GM18511 (cell line): ENCODE measurements at regions not wholly inside any gene's neighbourhood (a gene's known extent, or its start where the extent isn't known, plus 50 kb on each side); places are given as distances from the start of the nearest gene placed in this dataset.
"Not testable (repeated sequence)": the region's sequence is repeated elsewhere in the genome, so short reads cannot be mapped to it uniquely, and the experiment has no call there.

Experiments
- ATAC-seq: cut with Tn5 transposase; IDR thresholded peaks from one replicate; pipeline ENCODE4 v1.9.1; 2021; ENCODE audit warnings: mild to moderate bottlenecking, moderate library complexity; ENCODE audit not compliant: unreplicated experiment

- ATAC-seq, result no peak
Measured at GRCh38 chr10:109426987-109427386, 496.3 kb downstream of the XPNPEP1 start.

- no peak for ATAC-seq
Measured at GRCh38 chr10:109418795-109419194, 504.5 kb downstream of the XPNPEP1 start.

GRCh38 chr10:109417803-109418202, 505.5 kb downstream of the XPNPEP1 start:
- no peak for ATAC-seq

GRCh38 chr10:109412353-109412752, 511.0 kb downstream of the XPNPEP1 start:
- no peak for ATAC-seq

GRCh38 chr10:109411917-109412316, 511.4 kb downstream of the XPNPEP1 start:
- no peak for ATAC-seq

DNA sequence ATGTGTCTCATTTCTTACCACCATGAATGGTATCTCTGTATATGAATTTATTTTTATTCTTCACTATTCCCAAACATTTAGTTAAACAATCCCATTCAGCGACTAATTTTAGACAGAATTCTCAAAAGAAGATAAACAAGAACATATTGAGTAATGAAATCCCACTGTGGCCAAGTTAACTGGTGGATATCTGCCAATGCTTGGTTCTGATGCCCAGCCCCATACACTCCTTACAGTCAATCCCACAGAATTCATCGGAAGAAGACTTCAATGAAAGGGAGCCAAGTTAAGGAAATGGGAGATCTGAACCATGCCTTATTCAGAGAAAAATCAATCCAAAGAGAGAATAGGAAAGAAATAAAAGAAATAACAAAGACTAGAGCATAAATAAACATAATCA, 518.0 kb downstream of the XPNPEP1 start:
- no peak for ATAC-seq

- ATAC-seq, result no peak
Measured at GRCh38 chr10:109403551-109403950, 519.8 kb downstream of the XPNPEP1 start.

- no peak for ATAC-seq
Measured at GRCh38 chr10:109393425-109393824, 529.9 kb downstream of the XPNPEP1 start.

DNA sequence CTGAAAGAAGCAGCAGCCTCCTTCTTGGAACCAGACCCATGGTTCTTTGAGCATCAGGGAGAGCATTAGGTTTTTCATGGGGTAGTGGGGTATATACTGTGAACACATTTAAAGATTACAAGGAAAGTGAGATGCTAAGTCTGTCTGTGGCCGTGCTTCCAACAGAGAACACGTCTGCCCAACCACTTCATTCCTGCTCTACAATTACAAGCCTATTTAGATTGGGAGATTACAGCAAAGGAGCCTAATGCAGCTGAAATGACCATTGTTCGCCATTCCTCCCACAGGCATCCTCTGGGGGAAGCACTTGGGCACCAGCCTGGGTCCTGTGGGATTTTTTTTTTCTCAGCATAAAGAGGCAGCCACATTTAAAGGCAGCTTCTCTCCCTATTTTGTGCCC, 536.4 kb downstream of the XPNPEP1 start:
- no peak for ATAC-seq

DNA sequence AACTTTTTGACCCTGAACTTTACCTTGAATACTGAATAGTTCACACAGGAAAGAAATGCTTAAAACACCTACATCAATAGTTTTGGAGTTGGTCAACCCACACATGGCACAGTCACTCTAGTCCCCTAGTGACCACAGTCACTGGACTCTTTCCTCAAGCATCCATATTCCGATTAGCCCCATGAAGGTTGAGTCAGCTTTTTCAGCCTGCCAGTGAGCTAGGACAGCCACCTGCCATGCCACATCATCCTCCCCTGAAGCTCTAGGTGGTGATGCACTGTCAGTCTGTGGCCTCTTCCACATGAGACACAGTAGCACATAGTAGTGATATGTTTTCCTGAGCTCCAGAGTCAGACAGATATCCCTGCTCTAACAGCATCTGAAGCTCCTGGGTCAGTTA, 537.2 kb downstream of the XPNPEP1 start:
- no peak for ATAC-seq

GRCh38 chr10:109379186-109379585, 544.1 kb downstream of the XPNPEP1 start:
- ATAC-seq, result no peak

DNA sequence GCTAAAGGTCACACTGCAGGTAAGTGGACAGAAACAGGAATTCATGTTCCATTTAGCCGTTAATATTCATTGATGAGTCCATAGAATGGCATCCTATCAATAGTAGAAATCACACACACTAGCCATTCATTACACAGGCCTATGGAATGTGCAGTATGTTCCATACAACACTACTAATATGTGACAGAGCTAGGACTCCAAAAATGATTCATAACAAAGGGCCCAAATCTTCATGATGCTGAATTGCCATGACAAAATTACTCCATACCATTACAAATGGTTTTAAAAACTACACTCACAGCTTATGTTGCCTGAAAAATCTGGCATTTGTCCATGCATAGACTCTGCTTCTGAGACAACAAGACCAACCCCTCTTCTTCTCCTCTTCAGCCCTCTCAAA, 549.1 kb downstream of the XPNPEP1 start:
- no peak for ATAC-seq

- ATAC-seq, result no peak
Measured at GRCh38 chr10:109359316-109359715, 564.0 kb downstream of the XPNPEP1 start.

GRCh38 chr10:109358325-109358724, 565.0 kb downstream of the XPNPEP1 start:
- ATAC-seq, result no peak

GRCh38 chr10:109348324-109348723, 575.0 kb downstream of the XPNPEP1 start:
- no peak for ATAC-seq

- no peak for ATAC-seq
Measured at GRCh38 chr10:109343293-109343692, 580.0 kb downstream of the XPNPEP1 start.

DNA sequence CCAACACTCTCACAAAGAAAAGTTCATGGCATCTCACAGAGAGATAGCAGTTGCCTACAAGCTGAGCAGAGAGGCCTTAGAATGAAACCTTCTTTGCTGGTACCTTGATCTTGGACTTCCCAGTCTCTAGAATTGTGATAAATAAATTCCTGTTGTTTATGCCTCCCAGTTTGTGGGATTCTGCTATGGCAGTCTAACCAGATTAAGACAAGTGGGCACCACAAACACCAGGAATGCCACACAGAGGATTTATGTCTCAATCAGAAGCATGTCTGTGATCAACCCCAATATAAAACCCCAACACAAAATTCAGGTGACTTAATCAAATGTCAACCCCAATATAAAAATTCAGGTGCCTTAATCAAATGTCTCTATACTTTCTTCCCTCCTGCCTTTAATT, 581.3 kb downstream of the XPNPEP1 start:
- no peak for ATAC-seq

- ATAC-seq, result no peak
Measured at GRCh38 chr10:109328001-109328400, 595.3 kb downstream of the XPNPEP1 start.

- ATAC-seq, result no peak
Measured at GRCh38 chr10:109327266-109327665, 596.0 kb downstream of the XPNPEP1 start.

- no peak for ATAC-seq
Measured at GRCh38 chr10:109324721-109325120, 598.6 kb downstream of the XPNPEP1 start.

- no peak for ATAC-seq
Measured at GRCh38 chr10:109317746-109318366, 605.5 kb downstream of the XPNPEP1 start.

- not testable (repeated sequence) for ATAC-seq
Measured at GRCh38 chr10:109314016-109314415, 609.3 kb downstream of the XPNPEP1 start.

DNA sequence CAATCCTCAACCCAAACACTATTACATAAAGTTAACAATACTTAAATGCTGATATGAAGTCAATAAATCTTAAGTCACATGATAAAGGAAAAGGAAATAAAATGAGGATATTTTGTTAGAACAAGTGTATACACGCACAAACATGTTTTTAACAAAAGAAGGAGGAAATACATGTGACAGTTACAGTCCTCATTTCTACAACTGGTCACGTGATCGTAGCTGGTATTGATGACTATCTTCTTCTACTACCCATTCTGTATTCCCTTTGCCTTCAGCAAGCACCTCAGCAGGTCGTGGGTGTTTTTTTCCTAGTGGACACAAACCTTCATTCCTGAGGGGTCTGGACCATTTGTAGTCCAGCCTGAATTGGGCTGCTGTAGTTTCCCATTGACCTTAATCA, 610.8 kb downstream of the XPNPEP1 start:
- not testable (repeated sequence) for ATAC-seq
